ENCODE measurements at regions not wholly inside any gene's neighbourhood (a gene's known extent, or its start where the extent isn't known, plus 50 kb on each side); places are given as distances from the start of the nearest gene placed in this dataset.

DNA sequence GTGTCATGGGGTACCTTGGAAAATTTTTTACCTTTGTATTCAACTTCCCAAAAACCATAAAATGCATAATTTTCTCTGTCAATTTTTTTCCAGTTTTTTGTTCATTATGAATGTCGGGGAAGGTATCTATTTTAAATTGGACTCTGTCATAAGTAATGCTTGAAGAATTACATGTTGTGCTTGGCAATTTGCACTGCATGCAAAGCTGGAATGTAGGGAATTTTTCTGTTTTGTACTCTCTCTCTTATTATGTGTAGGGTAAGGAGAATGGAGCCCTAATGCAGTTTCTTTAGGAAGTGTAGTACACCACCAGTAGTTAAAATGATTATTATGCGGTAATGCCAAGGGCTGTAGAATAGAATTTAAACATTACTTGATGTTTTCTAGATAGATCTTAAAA is 137.7 kb upstream of the LIMCH1 start:
- TF ChIP-seq, protein P1, sequence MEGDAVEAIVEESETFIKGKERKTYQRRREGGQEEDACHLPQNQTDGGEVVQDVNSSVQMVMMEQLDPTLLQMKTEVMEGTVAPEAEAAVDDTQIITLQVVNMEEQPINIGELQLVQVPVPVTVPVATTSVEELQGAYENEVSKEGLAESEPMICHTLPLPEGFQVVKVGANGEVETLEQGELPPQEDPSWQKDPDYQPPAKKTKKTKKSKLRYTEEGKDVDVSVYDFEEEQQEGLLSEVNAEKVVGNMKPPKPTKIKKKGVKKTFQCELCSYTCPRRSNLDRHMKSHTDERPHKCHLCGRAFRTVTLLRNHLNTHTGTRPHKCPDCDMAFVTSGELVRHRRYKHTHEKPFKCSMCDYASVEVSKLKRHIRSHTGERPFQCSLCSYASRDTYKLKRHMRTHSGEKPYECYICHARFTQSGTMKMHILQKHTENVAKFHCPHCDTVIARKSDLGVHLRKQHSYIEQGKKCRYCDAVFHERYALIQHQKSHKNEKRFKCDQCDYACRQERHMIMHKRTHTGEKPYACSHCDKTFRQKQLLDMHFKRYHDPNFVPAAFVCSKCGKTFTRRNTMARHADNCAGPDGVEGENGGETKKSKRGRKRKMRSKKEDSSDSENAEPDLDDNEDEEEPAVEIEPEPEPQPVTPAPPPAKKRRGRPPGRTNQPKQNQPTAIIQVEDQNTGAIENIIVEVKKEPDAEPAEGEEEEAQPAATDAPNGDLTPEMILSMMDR (IDR thresholded peaks at IDR 0.05), result no peak
- no peak for TF ChIP-seq POLR2A (IDR thresholded peaks at IDR 0.05)
